Neuronal stem cell (in vitro differentiated cells): ENCODE measurements at regions not wholly inside any gene's neighbourhood (a gene's known extent, or its start where the extent isn't known, plus 50 kb on each side); places are given as distances from the start of the nearest gene placed in this dataset.

Experiments
- DNase-seq: peaks from one replicate; pipeline ENCODE4 v3.0.0-alpha.2; 2013; ENCODE audit warnings: low spot score
- H2AFZ ChIP-seq: one replicate; pipeline ENCODE4 v1.6.1; 2013; ENCODE audit warnings: mild to moderate bottlenecking, low read length, inconsistent platforms
- H2AK5ac ChIP-seq: 2 replicates; pipeline ENCODE4 v1.6.1; 2013; ENCODE audit warnings: low read depth, mild to moderate bottlenecking, inconsistent platforms, low read length, moderate library complexity, mixed read lengths
- H2BK120ac ChIP-seq: 2 replicates; pipeline ENCODE4 v1.6.1; 2013; ENCODE audit warnings: low read depth, mild to moderate bottlenecking, inconsistent platforms, low read length, moderate library complexity, mixed read lengths
- H2BK12ac ChIP-seq: one replicate; pipeline ENCODE4 v1.6.1; 2013; ENCODE audit warnings: low read length, inconsistent platforms
- H2BK15ac ChIP-seq: 2 replicates; pipeline ENCODE4 v1.6.1; 2013; ENCODE audit warnings: mild to moderate bottlenecking, low read length, inconsistent platforms, mixed read lengths
- H2BK5ac ChIP-seq: one replicate; pipeline ENCODE4 v1.6.1; 2013; ENCODE audit warnings: inconsistent platforms, mild to moderate bottlenecking, low read length, moderate library complexity
- H3K14ac ChIP-seq: one replicate; pipeline ENCODE4 v1.6.1; 2013; ENCODE audit warnings: low read length, inconsistent platforms
- H3K18ac ChIP-seq: 2 replicates; pipeline ENCODE4 v1.6.1; 2013; ENCODE audit warnings: low read length, inconsistent platforms
- H3K23ac ChIP-seq: 2 replicates; pipeline ENCODE4 v1.6.1; 2013; ENCODE audit warnings: low read depth, mild to moderate bottlenecking, mixed read lengths, low read length, inconsistent platforms; ENCODE audit not compliant: poor library complexity
- H3K27ac ChIP-seq: replicated peaks from 3 replicates; pipeline ENCODE4 v1.5.1; 2013; ENCODE audit warnings: low read length, inconsistent platforms
- H3K27me3 ChIP-seq, 3 experiments: 2 replicates each; pipeline ENCODE4 v1.6.1; 2013; ENCODE audit warnings: low read length in 3 of 3, mild to moderate bottlenecking in 2 of 3, inconsistent platforms in 1 of 3, low read depth in 1 of 3, mixed read lengths in 1 of 3, moderate library complexity in 1 of 3; ENCODE audit not compliant: control insufficient read depth in 3 of 3, insufficient read depth in 3 of 3
- H3K36me3 ChIP-seq, 2 donors: replicated peaks in 1 of 2; 2 replicates each; pipeline ENCODE4 v1.6.1; 2013; ENCODE audit warnings: low read length in 2 of 2; ENCODE audit not compliant: control insufficient read depth in 2 of 2, insufficient read depth in 2 of 2
- H3K4ac ChIP-seq: 2 replicates; pipeline ENCODE4 v1.6.1; 2013; ENCODE audit warnings: inconsistent platforms, mild to moderate bottlenecking, low read length, moderate library complexity
- H3K4me1 ChIP-seq, 2 donors: 1 replicate in 1 of 2; 2 replicates in 1 of 2; pipeline ENCODE4 v1.6.1; 2013; ENCODE audit warnings: low read length in 2 of 2, low read depth in 1 of 2; ENCODE audit not compliant: control insufficient read depth in 2 of 2, insufficient read depth in 1 of 2
- H3K4me2 ChIP-seq: one replicate; pipeline ENCODE4 v1.6.1; 2013; ENCODE audit warnings: mild to moderate bottlenecking, low read length, inconsistent platforms; ENCODE audit not compliant: insufficient read depth, poor library complexity, severe bottlenecking
- H3K4me3 ChIP-seq, 2 donors: 2 replicates each; pipeline ENCODE4 v1.5.1; 2013; ENCODE audit warnings: low read length in 2 of 2, mild to moderate bottlenecking in 2 of 2, inconsistent platforms in 1 of 2, moderate library complexity in 1 of 2
- H3K79me1 ChIP-seq: one replicate; pipeline ENCODE4 v1.6.1; 2013; ENCODE audit warnings: low read depth, mild to moderate bottlenecking, inconsistent platforms, low read length, moderate library complexity
- H3K9ac ChIP-seq: one replicate; pipeline ENCODE4 v1.6.1; 2013; ENCODE audit warnings: mild to moderate bottlenecking, low read depth, low read length, inconsistent platforms; ENCODE audit not compliant: poor library complexity
- H3K9me3 ChIP-seq, 2 donors: replicated peaks in 1 of 2; 2 replicates each; pipeline versions ENCODE3 to v1.6.1; 2013; ENCODE audit warnings: low read length in 2 of 2, mild to moderate bottlenecking in 2 of 2, inconsistent platforms in 1 of 2, low read depth in 1 of 2, mixed read lengths in 1 of 2, moderate library complexity in 1 of 2; ENCODE audit not compliant: control insufficient read depth in 2 of 2, insufficient read depth in 1 of 2
- H4K8ac ChIP-seq: one replicate; pipeline ENCODE4 v1.6.1; 2013; ENCODE audit warnings: low read depth, mild to moderate bottlenecking, inconsistent platforms, low read length, moderate library complexity
- H4K91ac ChIP-seq: one replicate; pipeline ENCODE4 v1.6.1; 2013; ENCODE audit warnings: low read length, low read depth, mild to moderate bottlenecking, inconsistent platforms; ENCODE audit not compliant: poor library complexity
- WGBS, 2 donors: extraction: QIAGEN DNeasy Blood & Tissue Kit; methylation state at CpG; one replicate each; pipeline ENCODE4 v1.1.7; 2013; ENCODE audit warnings: missing lambda C conversion rate in 2 of 2, mixed read lengths in 1 of 2; ENCODE audit not compliant: insufficient read length in 2 of 2, insufficient replicate concordance in 1 of 2; ENCODE audit errors: extremely low coverage in 2 of 2; 5-methylcytosine and 5-hydroxymethylcytosine counted together

DNA sequence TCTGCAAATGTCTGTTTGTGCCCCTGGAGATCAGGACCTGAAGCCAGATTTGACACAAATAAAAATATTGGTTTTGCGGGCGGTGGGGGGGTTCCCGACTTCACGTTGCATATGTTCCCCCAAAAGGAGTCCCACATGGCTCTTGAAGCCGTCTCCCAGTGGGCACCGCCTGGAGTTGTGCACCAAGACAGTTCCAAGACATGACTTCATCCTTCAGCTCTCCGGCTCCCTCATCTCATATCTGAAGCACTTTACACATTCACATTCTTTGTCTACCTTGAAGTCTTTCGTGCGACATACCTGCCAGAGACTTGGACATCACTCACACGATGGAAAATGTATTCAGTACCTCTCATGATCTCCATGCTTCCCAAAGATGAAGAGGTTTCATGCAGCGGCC is 362.8 kb upstream of the FOXK1 start:
- Histone ChIP-seq H3K4me2 (no peak overlapping the region), H3K4ac (no peak overlapping the region), H2AK5ac (no peak overlapping the region), H2BK5ac (no peak overlapping the region), H3K23ac (no peak overlapping the region), H2AFZ (no peak overlapping the region), H2BK15ac (no peak overlapping the region), H4K8ac (no peak overlapping the region), H3K79me1 (no peaks in the 10 kb centered on the region), H3K4me3 (no peak overlapping the region), H3K27me3 (no peaks in the 10 kb centered on the region), H3K18ac (no peak overlapping the region), H3K36me3 (no peaks in the 10 kb centered on the region), H3K14ac (no peak overlapping the region), H2BK120ac (no peak overlapping the region), H3K27ac (no peak overlapping the region), H3K4me1 (no peaks in the 10 kb centered on the region), H4K91ac (no peak overlapping the region), H3K9me3 (no peaks in the 10 kb centered on the region), H2BK12ac (no peak overlapping the region), H3K9ac (no peak overlapping the region)
- WGBS, 2 donors, result no CpG with 5 or more reads among the region's 11 CpGs
- DNase-seq, result no peak

- no CpG with 5 or more reads among the region's 8 CpGs for WGBS, 2 donors
- no peak overlapping the region for H2BK15ac ChIP-seq
- no peak for DNase-seq
- H4K91ac ChIP-seq, result no peak overlapping the region
- H3K27ac ChIP-seq, result no peak overlapping the region
- H3K36me3 ChIP-seq, result no peaks in the 10 kb centered on the region
- no peak overlapping the region for H2BK120ac ChIP-seq
- H3K4me3 ChIP-seq, result no peak overlapping the region
- no peak overlapping the region for H2BK12ac ChIP-seq
- H2BK5ac ChIP-seq, result no peak overlapping the region
- no peak overlapping the region for H3K18ac ChIP-seq
- peaks cover 0 to 4% of the 10 kb centered on the region in 2 donors for H3K9me3 ChIP-seq
- H2AFZ ChIP-seq, result no peak overlapping the region
- no peak overlapping the region for H2AK5ac ChIP-seq
- no peaks in the 10 kb centered on the region for H3K79me1 ChIP-seq
- no peak overlapping the region for H3K14ac ChIP-seq
- no peak overlapping the region for H3K4ac ChIP-seq
- no peak overlapping the region for H4K8ac ChIP-seq
- H3K23ac ChIP-seq, result no peak overlapping the region
- no peak overlapping the region for H3K9ac ChIP-seq
- peaks cover 0 to 4% (median 2%) of the 10 kb centered on the region in 3 experiments for H3K27me3 ChIP-seq
- H3K4me2 ChIP-seq, result no peak overlapping the region
- H3K4me1 ChIP-seq, result no peaks in the 10 kb centered on the region
Measured at GRCh38 chr7:4325732-4326131, 356.4 kb upstream of the FOXK1 start.

- no peaks in the 10 kb centered on the region for H3K79me1 ChIP-seq
- no peak overlapping the region for H2BK120ac ChIP-seq
- WGBS, 2 donors, result no CpG with 5 or more reads among the region's 8 CpGs
- H3K36me3 ChIP-seq, result no peaks in the 10 kb centered on the region
- no peak overlapping the region for H3K27ac ChIP-seq
- no peak overlapping the region for H3K4ac ChIP-seq
- H3K27me3 ChIP-seq, result peaks cover 0 to 4% (median 2%) of the 10 kb centered on the region in 3 experiments
- H3K9ac ChIP-seq, result no peak overlapping the region
- no peak overlapping the region for H2BK5ac ChIP-seq
- H2BK12ac ChIP-seq, result no peak overlapping the region
- H3K14ac ChIP-seq, result no peak overlapping the region
- no peaks in the 10 kb centered on the region for H3K4me1 ChIP-seq
- H2AFZ ChIP-seq, result no peak overlapping the region
- DNase-seq, result no peak
- no peak overlapping the region for H4K91ac ChIP-seq
- no peak overlapping the region for H2BK15ac ChIP-seq
- peaks cover 0 to 6% of the 10 kb centered on the region in 2 donors for H3K9me3 ChIP-seq
- no peak overlapping the region for H3K18ac ChIP-seq
- no peak overlapping the region for H3K4me2 ChIP-seq
- no peak overlapping the region for H3K4me3 ChIP-seq
- H2AK5ac ChIP-seq, result no peak overlapping the region
- H4K8ac ChIP-seq, result no peak overlapping the region
- H3K23ac ChIP-seq, result no peak overlapping the region
Measured at GRCh38 chr7:4331711-4332110, 350.4 kb upstream of the FOXK1 start.

DNA sequence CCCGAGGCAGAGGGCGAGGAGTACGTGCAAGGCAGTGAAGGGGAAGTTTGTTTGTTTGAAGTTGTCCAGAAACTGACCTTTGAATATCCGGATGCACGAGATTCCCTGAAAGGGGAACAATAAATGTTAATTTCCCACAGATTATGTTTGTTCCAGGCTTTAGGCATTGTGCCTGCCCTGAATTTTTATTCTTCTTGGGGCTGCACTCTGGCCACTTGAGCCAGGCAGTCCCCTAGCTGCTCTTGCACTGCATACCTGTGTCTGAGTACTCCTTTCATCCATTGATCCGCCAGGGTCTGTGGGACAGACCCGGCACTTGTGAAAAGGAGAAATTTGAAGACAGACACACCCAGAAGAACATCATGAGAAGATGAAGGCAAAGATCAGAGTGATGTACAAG is 343.5 kb upstream of the FOXK1 start:
- Histone ChIP-seq H2BK12ac (no peak overlapping the region), H3K4ac (no peak overlapping the region), H2AFZ (no peak overlapping the region), H2BK15ac (no peak overlapping the region), H4K91ac (no peak overlapping the region), H3K23ac (no peak overlapping the region), H3K36me3 (no peaks in the 10 kb centered on the region), H4K8ac (no peak overlapping the region), H3K4me1 (no peaks in the 10 kb centered on the region), H3K18ac (no peak overlapping the region), H3K27me3 (peaks cover 0 to 3% (median 0%) of the 10 kb centered on the region in 3 experiments), H3K9ac (no peak overlapping the region), H3K79me1 (no peaks in the 10 kb centered on the region), H3K9me3 (peaks cover 5 to 18% of the 10 kb centered on the region in 2 donors), H3K4me3 (no peak overlapping the region), H2BK5ac (no peak overlapping the region), H3K4me2 (no peak overlapping the region), H3K14ac (no peak overlapping the region), H2AK5ac (no peak overlapping the region), H3K27ac (no peak overlapping the region), H2BK120ac (no peak overlapping the region)
- no peak for DNase-seq
- no CpG with 5 or more reads among the region's 7 CpGs for WGBS, 2 donors
